ENCODE measurements at regions not wholly inside any gene's neighbourhood (a gene's known extent, or its start where the extent isn't known, plus 50 kb on each side); places are given as distances from the start of the nearest gene placed in this dataset.

GRCh38 chr12:70178038-70178437 lies 65.2 kb upstream of the CNOT2 start:
- TF ChIP-seq CTCF (IDR thresholded peaks at IDR 0.05; ENCODE audit: low read depth, low read length), result no peak
- no peak for DNase-seq (ENCODE audit: extremely low read depth, low read depth)

GRCh38 chr12:70180130-70180529 lies 63.1 kb upstream of the CNOT2 start:
- no peak for DNase-seq (ENCODE audit: extremely low read depth, low read depth)

GRCh38 chr12:70185301-70185700 lies 57.9 kb upstream of the CNOT2 start:
- no peak for DNase-seq (ENCODE audit: extremely low read depth, low read depth)
- no peak for TF ChIP-seq CTCF (IDR thresholded peaks at IDR 0.05; ENCODE audit: low read depth, low read length)

More at GRCh38 chr12:70180130-70180529, 63.1 kb upstream of the CNOT2 start:
- TF ChIP-seq CTCF (IDR thresholded peaks at IDR 0.05; ENCODE audit: low read depth, low read length), result no peak

GRCh38 chr12:70186436-70186835 lies 56.8 kb upstream of the CNOT2 start:
- TF ChIP-seq CTCF (IDR thresholded peaks at IDR 0.05; ENCODE audit: low read depth, low read length), result no peak
- DNase-seq (ENCODE audit: extremely low read depth, low read depth), result no peak

GRCh38 chr12:70190262-70191010 lies 52.8 kb upstream of the CNOT2 start:
- TF ChIP-seq CTCF (IDR thresholded peaks at IDR 0.05; ENCODE audit: low read depth, low read length), result no peak
- DNase-seq (ENCODE audit: extremely low read depth, low read depth), result no peak
